ENCODE measurements at regions not wholly inside any gene's neighbourhood (a gene's known extent, or its start where the extent isn't known, plus 50 kb on each side); places are given as distances from the start of the nearest gene placed in this dataset.

DNA sequence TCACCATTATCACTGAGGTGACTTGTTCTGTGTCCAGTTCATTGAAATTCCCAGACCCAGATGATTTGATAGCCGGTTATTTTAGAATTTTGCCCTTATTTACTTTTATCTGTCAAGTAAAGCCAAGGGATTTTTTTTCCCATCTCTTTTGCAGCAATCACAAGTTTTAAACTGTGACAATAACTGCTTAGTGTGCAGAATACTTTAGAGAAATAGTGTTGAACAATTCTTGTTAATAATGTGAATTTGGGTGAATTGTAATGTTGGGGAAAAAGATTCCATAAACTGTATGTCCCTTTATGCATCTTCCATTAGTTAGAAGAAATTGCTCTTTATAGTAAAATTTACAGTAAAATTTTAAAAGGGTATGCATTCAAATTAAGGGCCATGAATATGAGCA lies 79.5 kb downstream of the SLITRK6 start:
- H4K20me1 ChIP-seq (ENCODE audit: insufficient read depth, low read length) = no peaks in the 10 kb centered on the region
- no peaks in the 10 kb centered on the region for H3K9me3 ChIP-seq (ENCODE audit: insufficient read depth, low read length)
- H3K27ac ChIP-seq (ENCODE audit: low read length) = no peak overlapping the region
- no peak overlapping the region for H3K4me2 ChIP-seq (ENCODE audit: low read length)
- H3K36me3 ChIP-seq (replicated peaks; ENCODE audit: low read depth, low read length) = no peaks in the 10 kb centered on the region
- no peak overlapping the region for H3K4me3 ChIP-seq (ENCODE audit: low read length)
- no peak for TF ChIP-seq EZH2phosphoT487 (IDR thresholded peaks at IDR 0.05; ENCODE audit: low read depth)
- TF ChIP-seq, protein P1, sequence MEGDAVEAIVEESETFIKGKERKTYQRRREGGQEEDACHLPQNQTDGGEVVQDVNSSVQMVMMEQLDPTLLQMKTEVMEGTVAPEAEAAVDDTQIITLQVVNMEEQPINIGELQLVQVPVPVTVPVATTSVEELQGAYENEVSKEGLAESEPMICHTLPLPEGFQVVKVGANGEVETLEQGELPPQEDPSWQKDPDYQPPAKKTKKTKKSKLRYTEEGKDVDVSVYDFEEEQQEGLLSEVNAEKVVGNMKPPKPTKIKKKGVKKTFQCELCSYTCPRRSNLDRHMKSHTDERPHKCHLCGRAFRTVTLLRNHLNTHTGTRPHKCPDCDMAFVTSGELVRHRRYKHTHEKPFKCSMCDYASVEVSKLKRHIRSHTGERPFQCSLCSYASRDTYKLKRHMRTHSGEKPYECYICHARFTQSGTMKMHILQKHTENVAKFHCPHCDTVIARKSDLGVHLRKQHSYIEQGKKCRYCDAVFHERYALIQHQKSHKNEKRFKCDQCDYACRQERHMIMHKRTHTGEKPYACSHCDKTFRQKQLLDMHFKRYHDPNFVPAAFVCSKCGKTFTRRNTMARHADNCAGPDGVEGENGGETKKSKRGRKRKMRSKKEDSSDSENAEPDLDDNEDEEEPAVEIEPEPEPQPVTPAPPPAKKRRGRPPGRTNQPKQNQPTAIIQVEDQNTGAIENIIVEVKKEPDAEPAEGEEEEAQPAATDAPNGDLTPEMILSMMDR (IDR thresholded peaks at IDR 0.05; ENCODE audit: low read depth, low read length) = no peak
- H3K4me1 ChIP-seq (ENCODE audit: low read length) = peaks cover 7% of the 10 kb centered on the region
- no peak overlapping the region for H3K9ac ChIP-seq (ENCODE audit: low read length)
- H3K27me3 ChIP-seq (ENCODE audit: low read depth, low read length) = no peaks in the 10 kb centered on the region
- no peak overlapping the region; the same call in 1 of the 2 replicates for H2AFZ ChIP-seq (ENCODE audit: low read depth, low read length)
- H3K79me2 ChIP-seq (ENCODE audit: low read length) = no peaks in the 10 kb centered on the region

DNA sequence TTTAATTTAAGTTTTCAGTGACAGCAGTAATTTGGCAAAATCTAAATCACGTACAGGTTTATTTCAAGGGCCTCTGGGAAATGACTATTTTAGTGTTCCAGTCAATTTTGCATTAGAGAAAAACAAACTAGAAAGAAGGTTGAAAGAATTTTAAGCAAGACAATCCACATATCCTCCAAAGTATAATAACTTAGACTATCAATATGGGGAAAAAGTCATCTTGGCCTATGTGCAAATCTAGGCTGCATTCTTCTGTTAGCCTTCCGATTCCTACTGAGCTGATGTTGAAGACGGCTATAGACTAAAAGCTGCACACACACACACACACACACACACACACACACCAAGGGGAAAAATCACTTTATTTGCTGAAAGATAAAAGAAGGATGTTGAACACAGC lies 81.3 kb downstream of the SLITRK6 start:
- Histone ChIP-seq H2AFZ (ENCODE audit: low read depth, low read length) (no peak overlapping the region), H3K4me2 (ENCODE audit: low read length) (no peak overlapping the region), H3K36me3 (replicated peaks; ENCODE audit: low read depth, low read length) (no peaks in the 10 kb centered on the region), H3K27me3 (ENCODE audit: low read depth, low read length) (no peaks in the 10 kb centered on the region), H3K27ac (ENCODE audit: low read length) (no peak overlapping the region), H3K4me1 (ENCODE audit: low read length) (peaks cover 2% of the 10 kb centered on the region), H4K20me1 (ENCODE audit: insufficient read depth, low read length) (no peaks in the 10 kb centered on the region), H3K9ac (ENCODE audit: low read length) (no peak overlapping the region), H3K4me3 (ENCODE audit: low read length) (no peak overlapping the region), H3K79me2 (ENCODE audit: low read length) (no peaks in the 10 kb centered on the region), H3K9me3 (ENCODE audit: insufficient read depth, low read length) (no peaks in the 10 kb centered on the region)
- TF ChIP-seq, protein P1 (IDR thresholded peaks at IDR 0.05; ENCODE audit: low read depth, low read length) = no peak
- no peak for TF ChIP-seq EZH2phosphoT487 (IDR thresholded peaks at IDR 0.05; ENCODE audit: low read depth)

DNA sequence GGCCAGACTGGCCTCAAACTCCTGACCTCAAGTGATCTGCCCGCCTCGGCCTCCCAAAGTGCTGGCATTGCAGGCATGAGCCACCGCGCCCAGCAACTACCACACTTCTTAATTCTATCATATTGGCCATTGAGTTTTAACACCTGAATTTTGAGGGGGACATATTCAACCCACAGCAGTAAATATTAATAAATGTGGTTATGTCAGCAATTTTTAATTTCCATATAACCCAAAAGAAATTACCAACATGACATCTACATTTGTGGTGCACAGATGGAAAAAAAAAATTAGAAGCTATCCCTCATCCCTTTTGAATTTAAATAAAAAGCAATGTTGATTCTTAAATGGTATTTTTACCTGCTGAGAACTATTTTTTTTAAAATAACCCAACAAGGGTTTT lies 88.7 kb downstream of the SLITRK6 start:
- no peak overlapping the region for H3K4me2 ChIP-seq (ENCODE audit: low read length)
- no peaks in the 10 kb centered on the region for H3K9me3 ChIP-seq (ENCODE audit: insufficient read depth, low read length)
- no peak for TF ChIP-seq EZH2phosphoT487 (IDR thresholded peaks at IDR 0.05; ENCODE audit: low read depth)
- TF ChIP-seq, protein P1 (IDR thresholded peaks at IDR 0.05; ENCODE audit: low read depth, low read length) = no peak
- H3K4me3 ChIP-seq (ENCODE audit: low read length) = no peak overlapping the region
- no peak overlapping the region for H3K27ac ChIP-seq (ENCODE audit: low read length)
- H3K9ac ChIP-seq (ENCODE audit: low read length) = no peak overlapping the region
- H2AFZ ChIP-seq (ENCODE audit: low read depth, low read length) = no peak overlapping the region
- no peaks in the 10 kb centered on the region for H3K4me1 ChIP-seq (ENCODE audit: low read length)
- no peaks in the 10 kb centered on the region for H3K36me3 ChIP-seq (replicated peaks; ENCODE audit: low read depth, low read length)
- H4K20me1 ChIP-seq (ENCODE audit: insufficient read depth, low read length) = no peaks in the 10 kb centered on the region
- H3K79me2 ChIP-seq (ENCODE audit: low read length) = no peaks in the 10 kb centered on the region
- no peaks in the 10 kb centered on the region for H3K27me3 ChIP-seq (ENCODE audit: low read depth, low read length)

DNA sequence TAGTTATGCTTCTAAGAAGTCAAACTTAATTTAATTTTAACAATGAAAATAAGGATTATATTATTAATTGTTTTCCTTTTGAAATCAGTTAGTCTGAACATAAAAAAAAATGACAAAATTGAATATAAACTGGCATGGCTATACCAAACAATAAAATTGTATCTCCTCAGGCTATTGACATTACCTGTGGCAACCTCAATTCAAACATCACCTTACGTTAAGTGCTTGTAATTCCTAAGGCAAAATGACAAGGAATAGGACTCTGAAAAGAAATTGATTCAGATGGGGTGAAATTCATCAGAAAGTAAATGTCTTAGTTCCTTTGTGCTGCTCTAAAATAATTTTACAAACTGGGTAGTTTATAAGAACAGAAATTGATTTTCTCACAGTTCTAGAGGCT lies 89.5 kb downstream of the SLITRK6 start:
- H3K4me3 ChIP-seq (ENCODE audit: low read length) = no peak overlapping the region
- H3K79me2 ChIP-seq (ENCODE audit: low read length) = no peaks in the 10 kb centered on the region
- no peak overlapping the region for H3K27ac ChIP-seq (ENCODE audit: low read length)
- no peaks in the 10 kb centered on the region for H3K4me1 ChIP-seq (ENCODE audit: low read length)
- H3K9me3 ChIP-seq (ENCODE audit: insufficient read depth, low read length) = no peaks in the 10 kb centered on the region
- no peaks in the 10 kb centered on the region for H3K27me3 ChIP-seq (ENCODE audit: low read depth, low read length)
- no peak for TF ChIP-seq EZH2phosphoT487 (IDR thresholded peaks at IDR 0.05; ENCODE audit: low read depth)
- TF ChIP-seq, protein P1 (IDR thresholded peaks at IDR 0.05; ENCODE audit: low read depth, low read length) = no peak
- H3K36me3 ChIP-seq (replicated peaks; ENCODE audit: low read depth, low read length) = no peaks in the 10 kb centered on the region
- no peaks in the 10 kb centered on the region for H4K20me1 ChIP-seq (ENCODE audit: insufficient read depth, low read length)
- no peak overlapping the region for H3K4me2 ChIP-seq (ENCODE audit: low read length)
- no peak overlapping the region for H3K9ac ChIP-seq (ENCODE audit: low read length)
- H2AFZ ChIP-seq (ENCODE audit: low read depth, low read length) = no peak overlapping the region
